ENCODE measurements at regions not wholly inside any gene's neighbourhood (a gene's known extent, or its start where the extent isn't known, plus 50 kb on each side); places are given as distances from the start of the nearest gene placed in this dataset.

DNA sequence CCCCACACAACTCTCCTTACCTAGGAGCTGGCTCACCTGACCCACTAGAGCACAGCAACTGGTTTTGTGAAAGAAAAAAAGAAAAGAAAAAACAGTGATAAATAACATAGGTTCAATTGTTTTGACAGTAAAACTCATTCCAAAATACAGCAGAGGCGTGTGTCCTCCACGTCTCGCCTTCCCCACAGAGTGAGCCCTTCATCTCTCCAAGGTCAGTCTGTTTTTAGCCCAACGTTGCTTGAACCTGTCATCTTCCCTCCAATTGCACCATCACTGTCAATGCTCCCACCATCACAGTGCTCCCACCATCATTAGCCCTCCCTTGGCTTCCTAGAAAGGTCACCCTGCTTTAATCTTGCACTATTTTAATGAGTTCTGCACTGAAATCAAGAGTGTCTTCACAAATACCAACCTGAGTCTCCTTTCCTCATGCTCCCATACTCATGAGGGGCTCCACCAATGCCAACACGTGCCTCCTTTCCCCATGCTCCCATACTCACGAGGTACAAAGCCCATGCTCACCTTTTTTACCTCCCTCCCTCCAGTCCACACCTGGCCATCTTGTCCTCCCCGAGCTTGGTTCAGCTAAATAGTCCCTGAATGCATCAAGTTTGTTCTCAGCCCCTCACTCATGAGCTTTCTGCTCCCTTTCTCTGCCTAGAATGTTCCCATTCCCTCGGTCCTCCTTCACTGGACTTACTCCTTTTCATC lies 103.7 kb downstream of the IRS2 start:
- Histone ChIP-seq H4K20me1 (ENCODE audit: insufficient read depth, low read length) (no peaks in the 10 kb centered on the region), H2AFZ (ENCODE audit: low read length) (no peak overlapping the region), H3F3A (ENCODE audit: insufficient read depth, low read length) (no peaks in the 10 kb centered on the region), H3K4me2 (ENCODE audit: low read length) (no peak overlapping the region), H3K79me2 (ENCODE audit: insufficient read depth, low read length) (no peaks in the 10 kb centered on the region), H3K9me2 (ENCODE audit: low read depth, low read length) (no peaks in the 10 kb centered on the region), H3K9ac (ENCODE audit: low read length) (no peak overlapping the region), H3K36me3 (ENCODE audit: insufficient read depth, low read length) (no peaks in the 10 kb centered on the region), H3K27me3 (ENCODE audit: insufficient read depth, low read length) (no peaks in the 10 kb centered on the region; the same call in 1 of the 2 replicates), H3K4me1 (ENCODE audit: insufficient read depth, low read length, severe bottlenecking) (no peaks in the 10 kb centered on the region), H3K4me3 (ENCODE audit: low read depth, low read length, poor library complexity, severe bottlenecking) (no peak overlapping the region), H3K27ac (ENCODE audit: low read depth, low read length, poor library complexity, severe bottlenecking) (no peak overlapping the region), H3K9me3 (ENCODE audit: low read length) (no peaks in the 10 kb centered on the region)
- no peak for TF ChIP-seq CTCF (IDR thresholded peaks at IDR 0.05; ENCODE audit: low read length)
- TF ChIP-seq EZH2 (IDR thresholded peaks at IDR 0.05; ENCODE audit: borderline replicate concordance, low read length), result no peak

GRCh38 chr13:109680930-109681329 lies 105.5 kb downstream of the IRS2 start:
- no peak overlapping the region for H3K4me2 ChIP-seq (ENCODE audit: low read length)
- TF ChIP-seq CTCF (IDR thresholded peaks at IDR 0.05; ENCODE audit: low read length) (no peak), EZH2 (IDR thresholded peaks at IDR 0.05; ENCODE audit: borderline replicate concordance, low read length) (no peak)
- no peaks in the 10 kb centered on the region for H3K36me3 ChIP-seq (ENCODE audit: insufficient read depth, low read length)
- no peaks in the 10 kb centered on the region for H4K20me1 ChIP-seq (ENCODE audit: insufficient read depth, low read length)
- no peaks in the 10 kb centered on the region for H3K4me1 ChIP-seq (ENCODE audit: insufficient read depth, low read length, severe bottlenecking)
- no peaks in the 10 kb centered on the region for H3K9me3 ChIP-seq (ENCODE audit: low read length)
- H3K9ac ChIP-seq (ENCODE audit: low read length), result no peak overlapping the region
- no peak overlapping the region for H3K4me3 ChIP-seq (ENCODE audit: low read depth, low read length, poor library complexity, severe bottlenecking)
- no peaks in the 10 kb centered on the region for H3K9me2 ChIP-seq (ENCODE audit: low read depth, low read length)
- no peak overlapping the region for H3K27ac ChIP-seq (ENCODE audit: low read depth, low read length, poor library complexity, severe bottlenecking)
- no peaks in the 10 kb centered on the region for H3F3A ChIP-seq (ENCODE audit: insufficient read depth, low read length)
- H2AFZ ChIP-seq (ENCODE audit: low read length), result no peak overlapping the region
- H3K79me2 ChIP-seq (ENCODE audit: insufficient read depth, low read length), result no peaks in the 10 kb centered on the region
- no peaks in the 10 kb centered on the region for H3K27me3 ChIP-seq (ENCODE audit: insufficient read depth, low read length)

- no peaks in the 10 kb centered on the region for H4K20me1 ChIP-seq (ENCODE audit: insufficient read depth, low read length)
- no peak overlapping the region for H2AFZ ChIP-seq (ENCODE audit: low read length)
- H3K4me2 ChIP-seq (ENCODE audit: low read length), result no peak overlapping the region
- no peaks in the 10 kb centered on the region for H3K27me3 ChIP-seq (ENCODE audit: insufficient read depth, low read length)
- no peaks in the 10 kb centered on the region for H3K79me2 ChIP-seq (ENCODE audit: insufficient read depth, low read length)
- no peak overlapping the region for H3K4me3 ChIP-seq (ENCODE audit: low read depth, low read length, poor library complexity, severe bottlenecking)
- TF ChIP-seq CTCF (IDR thresholded peaks at IDR 0.05; ENCODE audit: low read length) (no peak), EZH2 (IDR thresholded peaks at IDR 0.05; ENCODE audit: borderline replicate concordance, low read length) (no peak)
- no peaks in the 10 kb centered on the region for H3K9me3 ChIP-seq (ENCODE audit: low read length)
- H3K9me2 ChIP-seq (ENCODE audit: low read depth, low read length), result no peaks in the 10 kb centered on the region
- no peak overlapping the region for H3K27ac ChIP-seq (ENCODE audit: low read depth, low read length, poor library complexity, severe bottlenecking)
- H3K9ac ChIP-seq (ENCODE audit: low read length), result no peak overlapping the region
- H3F3A ChIP-seq (ENCODE audit: insufficient read depth, low read length), result no peaks in the 10 kb centered on the region
- no peaks in the 10 kb centered on the region for H3K4me1 ChIP-seq (ENCODE audit: insufficient read depth, low read length, severe bottlenecking)
- no peaks in the 10 kb centered on the region for H3K36me3 ChIP-seq (ENCODE audit: insufficient read depth, low read length)
These were observed 106.1 kb downstream of the IRS2 start for GRCh38 chr13:109680288-109680687.
